Caki2 (cell line): ENCODE measurements at regions not wholly inside any gene's neighbourhood (a gene's known extent, or its start where the extent isn't known, plus 50 kb on each side); places are given as distances from the start of the nearest gene placed in this dataset.
A peak's percentile ranks its signal among the peaks of the same experiment; 100 is the strongest.

ENCODE experiments used
- DNase-seq: peaks from one replicate; pipeline ENCODE4 v3.0.0-alpha.2; 2015; ENCODE audit warnings: low read depth
- in situ Hi-C: cut with HindIII; loops from 2 replicates; pipeline ENCODE4 v1.10.0; 2016; ENCODE audit warnings: low sequenced_read_pairs, low pct_unique_long_range_greater_than_20kb, mixed read lengths

DNA sequence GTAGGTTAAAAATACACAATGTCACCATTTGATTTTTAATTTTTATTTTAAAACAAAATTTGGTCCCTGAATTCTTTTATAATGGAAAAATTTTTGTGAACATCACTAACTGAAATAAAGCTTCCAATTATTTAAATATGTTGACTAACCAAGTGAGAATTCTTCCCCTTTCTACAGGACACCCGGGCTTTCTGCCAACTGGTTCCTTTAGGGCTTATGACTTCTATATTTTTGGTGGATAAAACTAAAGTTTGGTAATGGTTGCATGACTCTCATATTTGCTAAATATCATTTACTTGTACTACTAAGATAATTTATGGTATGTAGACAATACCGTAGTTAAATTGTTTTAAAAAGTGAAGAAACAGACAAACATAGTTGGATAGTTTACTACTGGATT lies 291.0 kb upstream of the DOK6 start:
- in situ Hi-C loops: no loop called here

GRCh38 chr18:69120833-69121232 lies 279.9 kb upstream of the DOK6 start:
- no peak for DNase-seq
- in situ Hi-C loops: no loop called here

More for the DNA sequence above, 291.0 kb upstream of the DOK6 start:
- no peak for DNase-seq

DNA sequence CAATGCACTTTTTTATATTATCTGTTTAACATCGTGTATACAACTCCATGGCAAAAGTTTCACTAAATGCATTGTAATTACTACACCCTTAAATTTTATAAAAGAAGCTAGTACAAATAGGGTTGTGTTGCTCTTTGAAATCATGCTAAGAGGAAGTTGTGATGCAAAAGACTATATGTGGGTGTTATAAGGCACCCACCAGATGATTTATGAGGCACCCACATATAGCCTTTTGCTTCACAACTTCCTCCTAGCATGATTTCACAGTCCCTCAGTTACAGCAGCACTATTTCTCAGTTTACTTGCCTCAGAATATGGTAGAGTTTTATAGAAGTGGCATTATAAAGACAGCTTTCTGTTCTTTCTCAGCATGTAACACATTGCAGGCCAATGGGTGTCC lies 277.3 kb upstream of the DOK6 start:
- in situ Hi-C loops: no loop called here
- no peak for DNase-seq

DNA sequence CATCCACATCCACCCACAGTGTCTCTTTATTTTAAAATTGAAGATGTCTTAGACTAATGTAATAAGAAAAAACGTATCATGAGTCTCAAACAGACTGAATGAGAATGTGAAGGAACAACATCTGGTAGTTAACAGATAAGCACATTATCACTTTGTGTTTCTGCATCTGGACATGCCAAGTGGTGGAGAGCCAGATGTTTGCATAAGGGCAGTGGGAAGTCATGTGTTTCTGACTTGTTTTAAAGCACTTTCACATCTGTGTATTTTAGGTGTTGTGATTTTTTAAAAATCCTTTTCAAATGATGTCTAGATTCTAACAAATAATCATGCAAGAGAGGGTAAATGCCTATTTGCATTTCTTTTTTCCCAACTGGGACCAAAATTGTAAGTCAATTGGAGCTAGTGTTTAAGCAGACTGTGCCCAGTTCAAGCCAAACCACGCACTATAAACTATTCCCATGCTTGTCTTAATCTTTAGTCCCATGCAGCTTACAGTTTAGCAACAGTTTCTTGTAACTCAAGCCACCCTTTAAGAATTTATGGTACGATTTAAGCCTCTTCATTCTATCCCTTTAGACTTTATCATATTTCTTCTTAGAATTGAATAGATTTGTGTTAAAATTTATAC lies 272.7 kb upstream of the DOK6 start:
- no peak for DNase-seq
- in situ Hi-C loops: no loop called here

DNA sequence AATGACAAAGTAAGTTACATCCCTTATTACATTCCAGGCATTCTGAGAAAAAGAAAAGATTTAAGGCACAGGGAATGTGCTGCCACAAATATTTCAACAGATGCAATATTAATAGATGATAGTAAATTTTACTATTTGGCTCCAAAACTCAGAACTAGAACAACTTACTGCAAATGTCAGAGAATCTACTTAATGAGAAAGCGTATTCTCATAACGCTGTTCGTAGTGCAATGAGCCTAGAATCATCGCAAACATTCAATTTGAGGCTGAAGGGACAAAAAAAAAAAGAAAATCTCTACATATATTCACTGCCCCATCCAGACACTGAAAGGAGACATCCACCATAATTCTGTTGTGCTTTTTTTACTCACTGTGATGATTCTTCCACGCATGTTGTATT lies 272.1 kb upstream of the DOK6 start:
- no peak for DNase-seq
- in situ Hi-C loops: no loop called here

DNA sequence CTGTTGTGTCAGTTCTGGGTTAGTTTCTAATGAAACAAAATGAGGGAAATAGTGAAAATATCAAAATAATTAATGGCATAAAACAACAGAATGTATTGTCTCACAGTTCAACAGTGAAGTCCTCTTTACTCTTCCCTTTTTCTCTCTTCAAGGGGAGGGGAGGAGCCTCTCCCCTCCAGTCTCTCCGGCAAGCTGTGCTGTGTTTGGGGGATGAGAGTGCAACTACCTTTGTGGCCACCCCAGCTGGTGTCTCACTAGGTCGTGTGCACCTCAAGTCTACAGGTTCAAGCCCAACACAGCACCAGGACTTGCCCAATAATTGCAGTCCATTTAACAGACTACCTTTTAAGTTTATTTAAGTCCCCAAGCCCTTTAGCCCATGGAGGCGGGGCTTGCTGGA lies 271.7 kb upstream of the DOK6 start:
- no peak for DNase-seq
- in situ Hi-C loops: no loop called here

DNA sequence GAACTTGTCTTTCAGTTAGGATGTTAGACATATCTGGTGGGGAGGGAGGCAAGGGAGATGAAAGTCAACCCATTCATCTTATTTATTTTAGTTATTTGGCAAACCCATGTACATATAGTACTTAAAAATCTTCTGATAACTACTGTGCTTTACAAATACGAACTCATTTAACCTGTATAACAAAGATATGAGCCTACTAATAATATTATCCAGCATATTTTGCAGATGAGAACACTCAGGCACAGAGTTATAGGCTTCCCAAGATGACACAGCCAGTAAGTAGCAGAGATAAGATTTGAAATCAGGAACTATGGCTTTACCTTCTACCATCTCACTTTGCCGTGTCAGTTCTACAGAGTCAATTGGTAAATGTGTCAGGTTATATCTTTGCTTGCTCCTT lies 262.6 kb upstream of the DOK6 start:
- in situ Hi-C loops: no loop called here
- no peak for DNase-seq

DNA sequence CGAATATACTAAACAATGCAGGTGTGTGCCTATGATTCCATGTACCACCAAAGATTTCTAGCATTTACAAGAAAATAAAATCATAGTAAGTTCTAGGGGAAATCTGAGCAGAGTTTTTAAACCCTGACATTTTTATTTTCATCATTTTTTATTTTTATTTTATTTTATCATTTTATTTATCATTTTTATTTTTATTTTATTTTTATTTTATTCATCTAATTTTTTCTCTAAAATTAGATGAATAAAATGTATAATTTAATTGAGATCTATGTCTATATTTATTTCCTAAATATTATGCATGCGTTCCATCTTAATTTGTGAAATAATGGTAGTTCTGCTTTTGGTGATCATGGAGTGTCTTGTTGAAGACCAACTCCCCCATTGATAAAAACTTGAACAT lies 257.6 kb upstream of the DOK6 start:
- in situ Hi-C loops: no loop called here
- DNase-seq: no peak

DNA sequence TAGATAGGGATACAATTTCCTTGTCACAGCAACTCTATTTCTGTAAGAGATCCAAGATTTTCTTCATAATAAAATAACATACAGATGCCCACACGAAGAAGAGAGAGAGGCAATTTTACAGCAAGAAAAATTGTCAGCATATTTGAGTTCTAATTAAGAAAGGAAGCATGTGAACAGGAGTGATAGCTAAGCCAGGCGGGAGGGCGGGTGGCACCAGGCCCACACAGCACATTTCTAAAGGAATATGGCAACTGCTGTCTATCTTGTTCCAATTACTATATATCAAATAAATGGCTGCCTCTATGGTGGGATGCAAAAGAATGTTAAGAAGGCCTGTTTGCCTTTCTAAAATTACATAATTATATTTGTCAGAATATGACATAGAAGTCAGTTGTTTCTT lies 248.3 kb upstream of the DOK6 start:
- DNase-seq: no peak
- in situ Hi-C loops: no loop called here

DNA sequence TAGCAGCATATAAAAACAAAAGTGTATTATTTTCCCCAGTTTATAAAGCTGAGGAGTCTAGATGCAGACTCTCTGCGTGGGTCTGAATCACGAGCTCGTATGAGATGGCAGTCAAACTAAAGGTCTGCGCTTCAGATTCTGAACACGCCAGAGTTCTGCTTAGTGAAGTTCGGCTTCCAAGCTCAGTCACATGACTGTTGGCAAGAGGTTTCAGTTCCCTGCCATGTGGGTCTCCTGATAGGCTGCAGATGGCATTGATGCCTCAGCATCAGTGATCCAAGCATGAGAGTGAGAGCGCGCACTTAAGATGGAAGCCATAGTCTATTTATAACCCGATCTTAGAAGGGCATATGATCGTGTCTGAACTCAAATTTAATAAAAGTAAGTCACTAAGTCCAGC lies 242.8 kb upstream of the DOK6 start:
- no peak for DNase-seq
- in situ Hi-C loops: no loop called here

DNA sequence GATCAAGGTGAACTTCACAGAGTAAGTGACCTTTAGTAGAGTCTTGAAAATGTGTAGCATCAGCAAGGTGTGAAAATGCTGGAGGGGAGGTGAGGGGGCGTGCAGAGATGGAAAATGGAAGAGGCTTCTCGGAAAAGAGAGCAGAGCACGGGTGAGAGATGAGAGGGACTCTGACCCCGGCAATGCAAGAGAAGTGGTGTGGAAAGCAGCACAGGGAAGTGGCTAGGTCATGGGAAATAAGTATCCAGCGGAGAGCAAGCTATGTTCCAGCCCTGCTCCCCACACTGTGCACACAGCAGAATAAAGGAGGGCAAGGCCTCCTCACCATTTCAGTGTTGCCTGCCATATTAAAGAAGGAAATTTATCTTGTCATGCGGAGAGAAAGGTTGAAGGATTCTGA lies 241.7 kb upstream of the DOK6 start:
- DNase-seq: no peak

DNA sequence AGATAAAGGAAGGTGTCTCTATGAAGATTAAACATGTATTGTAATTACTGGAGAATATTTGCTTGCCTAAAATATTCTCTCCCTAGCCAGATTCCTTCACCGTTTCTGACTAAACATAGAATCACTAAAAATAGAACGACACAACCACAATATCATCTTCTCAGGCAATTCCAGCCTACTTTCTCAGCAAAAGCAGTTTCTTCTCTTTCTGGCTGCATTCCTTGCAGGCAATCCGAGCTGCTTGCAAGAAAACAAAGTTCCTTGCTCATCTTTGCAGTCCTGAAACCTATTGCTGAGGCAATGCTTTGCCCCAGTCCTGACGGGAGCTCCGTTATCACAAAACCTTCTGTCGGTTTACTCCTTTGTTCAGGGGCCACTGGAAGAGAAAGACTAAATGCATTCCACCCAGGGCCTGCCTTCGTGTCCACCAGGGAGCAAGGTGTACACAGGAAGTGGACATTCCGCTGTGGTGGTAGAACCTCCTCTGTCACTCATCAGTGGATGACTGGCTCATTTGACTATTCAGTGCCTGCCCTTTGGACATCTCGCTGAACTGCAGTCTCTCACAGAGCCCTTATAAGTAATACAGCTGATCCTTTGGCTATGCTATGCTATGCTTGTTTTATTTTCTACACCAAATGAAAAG lies 239.2 kb upstream of the DOK6 start:
- DNase-seq: no peak
- in situ Hi-C loops: no loop called here

More for the DNA sequence above, 241.7 kb upstream of the DOK6 start:
- in situ Hi-C loops: no loop called here

GRCh38 chr18:69162649-69163048 lies 238.0 kb upstream of the DOK6 start:
- no peak for DNase-seq
- in situ Hi-C loops: no loop called here

- no peak for DNase-seq
- in situ Hi-C loops: no loop called here
Observed at GRCh38 chr18:69172046-69172445, 228.6 kb upstream of the DOK6 start.

DNA sequence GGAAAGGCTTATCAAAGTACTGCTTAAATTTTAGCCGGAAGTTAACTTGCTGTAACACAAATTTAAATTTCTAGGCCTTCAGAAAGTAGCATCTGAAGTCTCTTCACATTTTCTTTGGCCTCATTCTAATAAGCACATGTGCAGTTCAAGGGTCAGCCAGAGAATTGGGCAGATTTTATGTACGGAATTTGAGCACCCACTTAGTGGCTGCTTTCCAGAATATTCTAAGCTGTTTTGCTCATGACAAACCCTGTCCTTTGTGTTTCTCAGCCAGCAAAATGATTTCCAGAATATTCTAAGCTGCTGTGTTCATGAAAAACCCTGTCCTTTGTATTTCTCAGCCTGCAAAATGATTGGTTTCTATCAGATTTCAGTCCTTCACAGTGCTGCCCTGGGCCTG lies 225.0 kb upstream of the DOK6 start:
- DNase-seq: no peak
- in situ Hi-C loops: no loop called here

DNA sequence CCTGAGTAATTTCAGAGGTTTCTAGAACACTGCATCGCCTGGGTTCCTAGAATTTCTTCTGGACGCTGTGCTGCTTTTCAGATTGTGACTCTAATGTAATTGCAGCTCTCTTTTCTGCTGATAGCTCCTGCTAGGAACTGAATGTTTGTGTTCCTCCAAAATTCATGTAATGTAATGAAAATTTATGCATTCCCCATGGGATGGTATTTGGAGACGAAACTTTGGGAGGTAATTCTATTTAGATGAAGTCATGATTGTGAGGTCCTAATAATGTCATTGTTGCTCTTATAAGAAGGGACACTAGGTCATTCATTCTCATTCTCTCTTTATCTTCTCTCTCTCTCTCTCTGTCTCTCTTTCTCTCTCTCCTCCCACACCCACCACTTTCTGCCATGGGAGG lies 223.9 kb upstream of the DOK6 start:
- in situ Hi-C loops: no loop called here
- no peak for DNase-seq

DNA sequence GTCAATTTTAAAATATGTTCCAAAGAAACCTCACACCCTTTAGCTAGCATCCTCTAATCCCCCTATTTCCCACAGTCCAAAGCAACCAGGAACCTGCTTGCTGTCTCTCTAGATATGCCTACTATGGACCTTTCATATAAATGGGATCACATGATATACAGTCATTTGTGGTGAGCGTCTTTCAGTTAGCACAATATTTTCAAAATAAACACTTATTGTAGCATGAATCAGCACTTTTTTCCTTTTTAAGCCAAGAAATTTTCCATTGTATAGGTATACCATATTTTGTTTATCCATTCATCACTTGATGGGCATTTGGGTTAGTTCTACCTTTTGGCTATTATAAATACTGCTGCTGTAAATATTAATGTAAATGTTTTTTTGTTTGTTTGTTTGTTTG lies 223.0 kb upstream of the DOK6 start:
- DNase-seq: peak; percentile 6
- in situ Hi-C loops: no loop called here

DNA sequence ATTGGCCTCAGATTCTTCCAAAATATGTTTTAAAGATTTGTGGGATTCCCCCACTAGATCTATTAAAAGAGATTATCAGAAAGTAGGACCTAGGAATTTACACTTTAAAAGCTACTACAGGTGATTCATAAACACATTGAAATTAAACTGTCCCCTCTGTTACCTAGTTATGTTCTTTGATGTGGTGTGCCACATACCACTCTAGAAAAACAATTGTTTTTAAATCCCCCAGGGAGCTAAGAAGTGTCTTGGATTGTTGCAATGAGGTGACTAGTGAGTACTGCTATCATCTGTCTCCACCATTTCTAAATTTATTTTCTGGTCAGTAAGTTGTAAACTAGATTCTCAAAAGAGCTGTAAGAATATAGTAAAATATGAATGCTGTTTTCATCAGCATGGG lies 214.5 kb upstream of the DOK6 start:
- in situ Hi-C loops: no loop called here
- no peak for DNase-seq

DNA sequence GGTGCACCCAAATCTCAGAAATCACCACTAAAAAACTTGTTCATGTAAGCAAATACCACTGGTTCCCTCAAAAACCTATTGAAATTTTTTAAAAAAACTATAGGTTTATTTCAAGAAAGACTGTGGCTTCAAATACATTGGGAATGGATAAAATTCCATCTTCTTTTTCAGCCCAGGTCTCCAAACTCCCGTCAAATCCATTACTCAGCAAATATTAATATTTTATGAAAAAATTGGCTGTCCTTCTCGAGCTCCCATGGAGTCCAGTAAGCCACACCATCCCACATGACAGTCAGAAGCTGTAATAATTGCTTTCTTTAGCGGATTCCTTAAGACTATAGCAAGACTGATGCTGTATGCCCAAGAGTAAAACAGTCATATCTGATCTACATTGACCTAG lies 204.4 kb upstream of the DOK6 start:
- in situ Hi-C loops: no loop called here
- no peak for DNase-seq

DNA sequence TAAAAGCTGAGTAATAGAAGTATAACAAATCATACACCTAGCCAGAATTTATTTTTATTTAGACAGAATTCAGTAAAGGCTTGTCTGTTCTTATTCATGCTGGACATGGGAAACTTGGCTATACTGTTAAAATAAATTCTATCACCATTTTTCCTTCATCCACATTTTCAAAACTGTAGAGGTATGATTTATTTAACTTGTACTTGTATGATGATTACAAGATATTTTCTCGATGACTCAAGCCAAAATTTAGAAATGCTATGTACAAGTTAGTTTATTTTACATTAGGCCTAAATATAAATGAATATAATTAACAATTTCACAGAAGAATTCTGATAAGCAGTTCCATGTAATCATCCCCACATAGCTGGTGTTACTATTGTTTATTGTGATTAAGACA lies 194.8 kb upstream of the DOK6 start:
- in situ Hi-C loops: no loop called here
- DNase-seq: no peak
